HCT116 (cell line): ENCODE measurements at regions not wholly inside any gene's neighbourhood (a gene's known extent, or its start where the extent isn't known, plus 50 kb on each side); places are given as distances from the start of the nearest gene placed in this dataset.

Experiments used
- ATAC-seq: fragments of 200-7000 bp; cut with Tn5 transposase; 2 replicates; pipeline ENCODE4 v1.9.1; 2020; ENCODE audit warnings: mild to moderate bottlenecking, moderate library complexity
- BruUV-seq: library from RNA; stranded (reverse); fragments of 400-500 nt; replicated peaks from 2 replicates; lab custom pipeline; 2021; lab: Mats Ljungman, UMichigan
- CTCF ChIA-PET: fragments of 300-600 bp; sonication (Branson Sonifier 250); formaldehyde crosslinking; loops from one replicate; lab custom pipeline; 2021; ENCODE audit warnings: antibody characterized with exemption; lab: Charles Lee
- POLR2A ChIA-PET: fragments of 300-600, 350-600 bp; sonication (Branson Sonifier 250); formaldehyde crosslinking; loops from one replicate; lab custom pipeline; 2021; ENCODE audit warnings: antibody characterized with exemption; lab: Charles Lee
- RAD21 ChIA-PET, 2 experiments: fragments of 300-600 bp; sonication (Branson Sonifier 250); formaldehyde crosslinking; loops; one replicate each; lab custom pipeline; 2023; ENCODE audit warnings: low total read pairs in 2 of 2; ENCODE audit not compliant: uncharacterized antibody in 2 of 2, unreplicated experiment in 2 of 2, low non-redundant PET in 1 of 2; lab: Charles Lee
- DNase-seq: peaks from one replicate; pipeline ENCODE4 v3.0.0-alpha.2; 2010; ENCODE audit warnings: low read depth, low spot score
- H2AFZ ChIP-seq: fragments of 200-600 bp; shearing (Covaris generic), sonication (generic); 2 replicates; pipeline ENCODE4 v1.6.1; 2017; ENCODE audit warnings: low read depth, mixed run types, mixed read lengths, antibody characterized with exemption, low read length; ENCODE audit not compliant: poor library complexity, severe bottlenecking
- H3K27ac ChIP-seq: 2 replicates; pipeline ENCODE4 v1.5.1; 2012; ENCODE audit warnings: low read depth, low read length
- H3K27me3 ChIP-seq: fragments of 200-600 bp; sonication (generic); 2 replicates; pipeline ENCODE4 v1.6.1; 2016; ENCODE audit warnings: mixed run types, low read length, mixed read lengths; ENCODE audit not compliant: insufficient read depth
- H3K36me3 ChIP-seq, 2 experiments: fragments of 200-500 bp in 1 of 2; fragments of 200-600 bp in 1 of 2; sonication (Bioruptor generic) in 1 of 2; sonication (generic) in 1 of 2; 2 replicates each; pipeline versions ENCODE4 v1.5.1 to v1.6.1; 2014 to 2016; ENCODE audit warnings: low read length in 2 of 2, inconsistent platforms in 1 of 2, mixed read lengths in 1 of 2, mixed run types in 1 of 2; ENCODE audit not compliant: insufficient read depth in 2 of 2, control insufficient read depth in 1 of 2
- H3K4me1 ChIP-seq, 2 experiments: fragments of 200-600 bp in 1 of 2; sonication (generic) in 1 of 2; 2 replicates each; pipeline versions ENCODE4 v1.5.1 to v1.6.1; 2012 to 2017; ENCODE audit warnings: low read length in 2 of 2, inconsistent platforms in 1 of 2, mild to moderate bottlenecking in 1 of 2, mixed read lengths in 1 of 2, mixed run types in 1 of 2, moderate library complexity in 1 of 2; ENCODE audit not compliant: insufficient read depth in 2 of 2, control insufficient read depth in 1 of 2
- H3K4me2 ChIP-seq: fragments of 200-600 bp; sonication (generic); 2 replicates; pipeline ENCODE4 v1.6.1; 2017; ENCODE audit warnings: mixed run types, low read length, mixed read lengths
- H3K4me3 ChIP-seq, 2 experiments: fragments of 200-600 bp in 1 of 2; sonication (generic) in 1 of 2; replicated peaks in 1 of 2; 2 replicates each; pipeline ENCODE4 v1.5.1; 2011 to 2016; ENCODE audit warnings: low read length in 2 of 2, control low read depth in 1 of 2, low read depth in 1 of 2, mild to moderate bottlenecking in 1 of 2, mixed read lengths in 1 of 2, mixed run types in 1 of 2
- H3K79me2 ChIP-seq: fragments of 200-600 bp; sonication (generic); 2 replicates; pipeline ENCODE4 v1.6.1; 2017; ENCODE audit warnings: mild to moderate bottlenecking, mixed run types, low read length, moderate library complexity, mixed read lengths; ENCODE audit not compliant: insufficient read depth
- H3K9ac ChIP-seq: fragments of 200-600 bp; sonication (generic); 2 replicates; pipeline ENCODE4 v1.6.1; 2016; ENCODE audit warnings: low read length, mixed read lengths
- H3K9me2 ChIP-seq: fragments of 200-600 bp; sonication (generic), shearing (Covaris generic); 2 replicates; pipeline ENCODE4 v1.6.1; 2017; ENCODE audit warnings: mixed run types, mild to moderate bottlenecking, moderate library complexity; ENCODE audit not compliant: insufficient read depth
- H3K9me3 ChIP-seq, 2 experiments: fragments of 200-500 bp in 1 of 2; fragments of 200-600 bp in 1 of 2; sonication (Bioruptor generic) in 1 of 2; sonication (generic) in 1 of 2; 2 replicates each; pipeline ENCODE4 v1.6.1; 2014 to 2017; ENCODE audit warnings: low read length in 2 of 2, mixed read lengths in 2 of 2, inconsistent platforms in 1 of 2, low read depth in 1 of 2, mild to moderate bottlenecking in 1 of 2, mixed run types in 1 of 2, moderate library complexity in 1 of 2; ENCODE audit not compliant: control insufficient read depth in 1 of 2, insufficient read depth in 1 of 2
- H4K20me1 ChIP-seq: fragments of 200-600 bp; sonication (generic), shearing (Covaris generic); 2 replicates; pipeline ENCODE4 v1.6.1; 2017; ENCODE audit warnings: mixed run types, mild to moderate bottlenecking, moderate library complexity; ENCODE audit not compliant: insufficient read depth
- ATF3 ChIP-seq: IDR thresholded peaks from 2 replicates; pipeline ENCODE4 v1.6.1; 2012
- CEBPB ChIP-seq: IDR thresholded peaks from 2 replicates; pipeline ENCODE4 v1.6.1; 2012; ENCODE audit warnings: low read depth
- CTCF ChIP-seq, 3 experiments: fragments of 200-600 bp in 1 of 3; sonication (generic) in 1 of 3; IDR thresholded peaks in 2 of 3; conservative IDR thresholded peaks in 1 of 3; 2 replicates each; pipeline ENCODE4 v1.5.1; 2012 to 2017; ENCODE audit warnings: low read depth in 2 of 3, low read length in 2 of 3, antibody characterized with exemption in 1 of 3, borderline replicate concordance in 1 of 3, control low read depth in 1 of 3, mild to moderate bottlenecking in 1 of 3, mixed read lengths in 1 of 3, mixed run types in 1 of 3, moderate library complexity in 1 of 3; ENCODE audit not compliant: insufficient read depth in 1 of 3
- EGR1 ChIP-seq: IDR thresholded peaks from 2 replicates; pipeline ENCODE4 v1.6.1; 2012; ENCODE audit warnings: low read depth
- ELF1 ChIP-seq: IDR thresholded peaks from 2 replicates; pipeline ENCODE4 v1.6.1; 2012; ENCODE audit warnings: low read depth, borderline replicate concordance
- POLR2A ChIP-seq: IDR thresholded peaks from 2 replicates; pipeline ENCODE4 v1.7.0; 2011; ENCODE audit warnings: borderline replicate concordance; ENCODE audit not compliant: insufficient read depth, insufficient read length; ENCODE audit errors: extremely low read depth
- RAD21 ChIP-seq: IDR thresholded peaks from 2 replicates; pipeline ENCODE4 v1.6.1; 2012; ENCODE audit warnings: low read depth, mild to moderate bottlenecking
- REST ChIP-seq: IDR thresholded peaks from 2 replicates; pipeline ENCODE4 v1.6.1; 2012; ENCODE audit warnings: low read depth
- SIN3A ChIP-seq: IDR thresholded peaks from 2 replicates; pipeline ENCODE4 v1.6.1; 2012; ENCODE audit warnings: low read depth
- SRF ChIP-seq: IDR thresholded peaks from 2 replicates; pipeline ENCODE4 v1.6.1; 2012; ENCODE audit warnings: low read depth
- YY1 ChIP-seq: IDR thresholded peaks from 2 replicates; pipeline ENCODE4 v1.6.1; 2011; ENCODE audit warnings: low read length, low read depth, moderate library complexity, mild to moderate bottlenecking; ENCODE audit not compliant: insufficient replicate concordance; ENCODE audit errors: extremely low read depth
- ZNF274 ChIP-seq: fragments of 200-500 bp; sonication (Bioruptor generic); IDR thresholded peaks from 2 replicates; pipeline ENCODE4 v1.6.1; 2014; ENCODE audit warnings: mild to moderate bottlenecking, low read depth, low read length, inconsistent platforms
- intact Hi-C: fragments of 100-400 bp; cut with micrococcal nuclease; formaldehyde crosslinking; loops from 2 replicates; pipeline ENCODE4 v1.10.0; 2022

- TF ChIP-seq CTCF (IDR thresholded peaks at IDR 0.05 in 2 of 3, conservative IDR thresholded peaks at IDR 0.05 in 1 of 3; ENCODE audit: borderline replicate concordance in 1 of 3, insufficient read depth in 1 of 3, low read depth in 2 of 3, low read length in 2 of 3): no peak
- TF ChIP-seq, all 23 proteins: peak for 0
Measured at GRCh38 chr10:20615395-20615794, 281.7 kb downstream of the NEBL start (continued).

GRCh38 chr10:20614911-20615310, 282.2 kb downstream of the NEBL start:
- intact Hi-C loops: no loop called here
- POLR2A ChIA-PET: no interaction called here

More at GRCh38 chr10:20614911-20615310, 282.2 kb downstream of the NEBL start:
- no peaks in the 10 kb centered on the region for H3K4me1 ChIP-seq
- H2AFZ ChIP-seq: no peak overlapping the region
- RAD21 ChIA-PET: no interaction called here
- H3K9ac ChIP-seq: no peak overlapping the region
- no TSS peak for BruUV-seq
- H3K79me2 ChIP-seq: no peaks in the 10 kb centered on the region
- TF ChIP-seq ELF1 (no peak), EGR1 (no peak), CEBPB (no peak), POLR2A (no peak), CTCF (IDR thresholded peaks at IDR 0.05 in 2 of 3, conservative IDR thresholded peaks at IDR 0.05 in 1 of 3; ENCODE audit: borderline replicate concordance in 1 of 3, insufficient read depth in 1 of 3, low read depth in 2 of 3, low read length in 2 of 3) (no peak), RAD21 (no peak), REST (no peak), SRF (no peak), YY1 (no peak), ATF3 (no peak), ZNF274 (no peak), SIN3A (no peak)
- no peaks in the 10 kb centered on the region for H3K9me3 ChIP-seq
- H3K4me3 ChIP-seq: no peak overlapping the region
- no peak for ATAC-seq
- H3K27ac ChIP-seq: no peak overlapping the region
- no peaks in the 10 kb centered on the region for H3K27me3 ChIP-seq
- H3K36me3 ChIP-seq: no peaks in the 10 kb centered on the region
- H3K4me2 ChIP-seq: no peak overlapping the region
- H4K20me1 ChIP-seq: no peaks in the 10 kb centered on the region
- H3K9me2 ChIP-seq: no peaks in the 10 kb centered on the region
- CTCF ChIA-PET: no interaction called here
- no peak for DNase-seq
